Hematopoietic multipotent progenitor cell (in vitro differentiated cells): ENCODE measurements at regions not wholly inside any gene's neighbourhood (a gene's known extent, or its start where the extent isn't known, plus 50 kb on each side); places are given as distances from the start of the nearest gene placed in this dataset.

Experiments
- DNase-seq, 3 donors: peaks; one replicate each; pipeline ENCODE4 v3.0.0-alpha.2; 2011 to 2015; ENCODE audit warnings: low read depth in 2 of 3, low spot score in 2 of 3

DNA sequence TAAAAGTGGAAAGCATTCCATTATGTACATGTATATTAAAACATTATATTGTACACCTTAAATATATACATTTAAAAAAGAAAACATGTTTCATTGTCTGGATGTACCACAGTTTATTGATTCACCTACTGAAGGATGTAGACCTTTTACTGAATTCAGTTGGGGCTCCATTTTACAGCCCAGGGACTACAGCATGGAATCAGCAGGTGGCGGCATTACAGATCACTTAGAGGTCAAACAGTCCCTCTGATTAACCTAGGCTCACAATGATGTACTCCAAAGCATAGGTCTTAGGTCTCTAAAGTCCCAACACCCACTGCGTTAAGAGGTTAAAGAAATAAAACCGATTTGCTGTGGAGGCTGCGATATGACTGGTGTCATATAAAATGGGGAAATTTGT, 490.9 kb downstream of the SHISA9 start:
- no peak for DNase-seq

GRCh38 chr16:13393816-13394215, 492.4 kb downstream of the SHISA9 start:
- no peak for DNase-seq

DNA sequence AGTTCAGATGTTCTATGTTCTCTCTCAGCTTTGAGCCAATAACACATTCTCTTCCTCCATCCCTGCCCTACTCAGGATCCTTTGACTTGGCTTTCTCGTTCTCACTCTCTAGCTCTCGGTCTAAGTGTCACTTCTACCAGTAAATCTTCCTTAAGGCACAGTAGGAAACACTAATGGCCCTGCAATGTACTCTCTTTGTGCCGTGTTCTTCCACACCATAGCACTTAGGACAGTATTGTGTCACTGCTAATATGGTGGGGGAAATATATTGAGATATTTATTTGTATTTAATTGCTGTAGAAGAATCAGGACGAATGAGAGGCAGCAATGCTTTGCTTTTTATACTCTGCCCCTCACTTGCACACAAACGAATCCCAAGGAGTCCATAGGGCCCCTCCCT, 493.1 kb downstream of the SHISA9 start:
- DNase-seq, result no peak

DNA sequence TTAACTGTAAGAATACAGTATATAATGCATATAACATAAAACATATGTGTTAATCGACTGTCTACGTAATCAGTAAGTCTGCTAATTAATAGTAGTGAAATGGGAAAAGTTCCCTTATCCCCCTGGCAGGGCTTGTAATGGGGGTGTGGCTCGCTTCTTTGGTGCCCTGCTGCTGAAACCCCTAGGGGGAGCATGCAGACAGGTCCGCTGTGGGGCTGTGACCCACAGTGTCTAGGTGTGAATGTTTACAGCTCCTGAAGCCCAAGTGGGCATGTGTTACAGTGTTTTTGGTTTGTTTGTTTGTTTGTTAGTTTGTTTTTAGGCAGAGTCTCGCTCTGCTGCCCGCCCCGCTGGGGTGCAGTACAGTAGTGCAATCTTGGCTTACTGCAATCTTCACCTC, 495.7 kb downstream of the SHISA9 start:
- DNase-seq, result no peak

DNA sequence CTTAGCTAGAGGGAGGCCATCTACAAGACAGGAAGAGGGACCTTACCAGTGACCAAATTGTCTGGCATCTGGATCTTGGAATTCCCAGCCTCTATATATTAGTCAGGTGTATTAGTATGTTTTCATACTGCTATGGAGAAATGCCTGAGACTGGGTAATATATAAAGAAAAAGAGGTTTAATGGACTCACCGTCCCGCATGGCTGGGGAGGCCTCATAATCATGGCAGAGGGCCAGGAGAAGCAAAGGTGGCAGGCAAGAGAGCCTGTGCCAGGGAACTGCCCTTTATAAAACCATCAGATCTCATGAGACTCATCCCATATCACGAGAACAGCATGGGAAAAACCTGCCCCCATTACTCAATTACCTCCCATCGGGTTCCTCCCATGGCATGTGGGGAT, 500.2 kb downstream of the SHISA9 start:
- DNase-seq, result no peak

DNA sequence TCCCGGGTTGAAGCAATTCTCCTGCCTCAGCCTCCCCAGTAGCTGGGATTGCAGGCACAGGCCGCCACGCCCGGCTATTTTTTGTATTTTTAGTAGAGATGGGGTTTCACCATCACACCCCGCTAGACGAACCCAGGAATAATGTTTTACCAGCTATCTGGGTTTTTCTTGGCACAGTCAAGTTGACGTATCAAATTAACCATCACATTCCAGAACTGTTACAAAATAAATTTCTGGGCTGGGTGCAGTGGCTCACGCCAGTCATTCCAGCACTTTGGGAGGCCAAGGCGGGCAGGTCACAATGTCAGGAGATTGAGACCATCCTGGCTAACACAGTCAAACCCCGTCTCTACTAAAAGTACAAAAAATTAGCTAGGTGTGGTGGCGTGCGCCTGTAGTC, 501.2 kb downstream of the SHISA9 start:
- DNase-seq, result no peak

GRCh38 chr16:13403326-13403725, 501.9 kb downstream of the SHISA9 start:
- DNase-seq, result no peak

DNA sequence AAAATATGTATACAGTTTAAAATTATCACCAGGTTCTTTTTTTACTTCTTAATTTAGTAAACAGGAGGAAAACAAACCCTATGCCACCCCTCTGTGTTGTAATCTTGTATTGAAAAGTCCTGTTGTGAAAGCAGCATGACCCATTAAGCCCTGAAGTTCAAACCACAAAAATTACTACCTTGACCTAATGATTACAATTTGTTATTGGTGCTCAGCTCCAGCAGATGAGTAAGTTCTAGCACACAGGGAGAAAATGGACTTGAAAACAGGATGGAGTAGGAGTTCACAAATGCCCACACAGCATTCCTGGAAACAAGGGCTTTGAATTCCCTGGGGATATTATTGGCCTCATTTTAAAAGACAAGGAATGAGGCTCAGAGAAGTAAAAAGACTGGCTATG, 505.8 kb upstream of the ERCC4 start:
- DNase-seq, result no peak

DNA sequence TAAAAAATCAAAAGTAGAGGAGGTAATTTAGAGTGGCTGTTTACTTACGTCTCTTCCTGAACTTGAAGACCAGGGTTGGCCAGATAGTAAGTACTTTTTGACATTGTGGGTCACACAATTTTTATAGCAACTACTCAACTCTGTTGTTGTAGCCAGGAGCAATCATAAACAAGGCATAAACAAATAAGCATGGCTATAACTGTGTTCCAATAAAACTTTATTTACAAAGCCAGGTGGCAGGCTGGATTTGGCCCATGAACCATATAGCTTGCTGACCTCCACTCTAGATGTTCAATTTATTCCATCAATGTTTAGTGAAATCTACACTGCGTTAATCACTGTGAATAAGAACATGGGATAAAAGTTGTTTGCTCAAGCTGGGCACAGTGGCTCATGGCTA, 500.4 kb upstream of the ERCC4 start:
- DNase-seq, result no peak

DNA sequence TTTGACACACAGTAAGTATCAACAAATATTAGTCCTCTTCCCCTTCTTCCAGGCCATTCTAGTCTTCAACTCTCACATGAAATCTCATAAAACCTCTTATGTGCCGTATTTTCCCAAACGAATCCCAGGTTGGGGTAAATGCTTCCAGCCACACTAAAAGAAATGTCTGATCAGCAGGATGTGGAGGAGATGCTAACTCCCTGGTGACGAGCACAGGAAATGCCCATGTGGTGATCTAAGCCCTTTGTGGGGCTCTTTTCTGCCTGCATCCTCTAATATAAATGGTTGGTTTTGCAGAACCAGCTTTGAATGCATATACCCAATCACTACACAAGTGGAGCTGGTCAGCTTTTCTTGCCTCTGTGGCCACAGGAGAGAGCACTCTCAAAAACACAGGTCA, 498.2 kb upstream of the ERCC4 start:
- DNase-seq, result no peak

DNA sequence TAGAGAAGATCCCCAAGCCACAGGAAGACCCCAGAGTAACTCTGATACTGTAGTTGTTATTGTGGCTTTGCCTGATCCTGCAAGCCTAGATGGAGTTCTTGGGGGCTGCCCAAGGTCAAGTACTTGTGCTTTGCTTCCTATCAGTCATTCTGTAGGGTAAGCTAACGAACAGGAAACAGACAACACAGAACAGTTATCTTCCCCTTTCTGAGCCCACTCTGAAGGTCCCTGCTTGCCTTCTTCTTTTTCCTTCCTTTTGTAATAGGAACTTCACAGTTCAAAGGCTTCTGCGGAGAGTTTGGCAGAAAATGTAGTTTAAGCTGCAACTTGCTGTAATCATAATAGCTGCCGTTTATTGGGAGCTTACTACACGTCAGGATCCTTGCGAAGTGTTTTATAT, 494.1 kb upstream of the ERCC4 start:
- peak in 2 of 3 donors; percentile 45 to 80 for DNase-seq

DNA sequence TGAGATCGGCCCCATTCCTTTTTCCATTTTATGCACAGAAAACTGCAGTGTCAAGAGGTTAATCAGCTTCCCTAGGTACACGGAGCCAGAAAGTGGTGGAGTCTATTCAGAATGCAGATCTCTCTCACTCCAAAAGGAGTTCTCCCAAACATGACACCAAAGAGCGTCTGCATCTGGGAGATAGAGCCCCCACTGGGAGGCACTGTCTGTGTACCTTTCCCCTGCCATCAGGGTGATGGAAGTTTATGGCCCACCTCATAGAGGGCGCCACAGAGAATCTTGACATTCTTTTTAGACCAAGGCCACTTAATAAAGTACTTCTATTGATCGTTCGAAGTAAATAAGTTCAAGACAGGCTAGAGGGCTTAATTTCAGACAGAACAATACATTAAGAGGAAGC, 493.7 kb upstream of the ERCC4 start:
- DNase-seq, result peak in 2 of 3 donors; percentile 33 to 50

- no peak for DNase-seq
Observed at GRCh38 chr16:13426736-13427135, 493.2 kb upstream of the ERCC4 start.

- no peak for DNase-seq
Observed at GRCh38 chr16:13427943-13428342, 492.0 kb upstream of the ERCC4 start.

GRCh38 chr16:13429416-13429815, 490.5 kb upstream of the ERCC4 start:
- no peak for DNase-seq

DNA sequence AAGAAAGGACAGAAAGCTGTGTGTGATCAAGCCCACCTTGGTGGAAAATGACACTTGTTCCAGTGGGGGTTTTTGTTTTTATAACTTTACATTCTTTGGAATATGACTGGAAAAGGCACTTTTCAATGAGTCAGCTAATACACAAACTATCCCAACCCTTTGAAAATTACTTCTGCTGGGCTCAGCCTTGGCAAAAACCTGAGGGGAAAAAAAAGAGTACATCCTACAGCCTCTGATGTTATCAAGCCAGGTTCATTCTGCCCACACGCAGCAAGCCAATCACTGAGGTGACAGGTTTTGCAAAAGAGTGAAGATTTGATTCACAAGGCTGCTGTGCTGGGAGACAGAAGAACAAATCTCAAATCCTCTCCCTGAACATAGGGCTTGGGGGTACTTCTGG, 484.5 kb upstream of the ERCC4 start:
- no peak for DNase-seq

- no peak for DNase-seq
Observed at GRCh38 chr16:13435873-13436474, 484.0 kb upstream of the ERCC4 start.

- peak in 2 of 3 donors; percentile 41 to 57 for DNase-seq
Observed at GRCh38 chr16:13436641-13437412, 483.1 kb upstream of the ERCC4 start.

GRCh38 chr16:13437413-13437795, 482.6 kb upstream of the ERCC4 start:
- DNase-seq, result no peak

GRCh38 chr16:13438064-13438463, 481.9 kb upstream of the ERCC4 start:
- no peak for DNase-seq

DNA sequence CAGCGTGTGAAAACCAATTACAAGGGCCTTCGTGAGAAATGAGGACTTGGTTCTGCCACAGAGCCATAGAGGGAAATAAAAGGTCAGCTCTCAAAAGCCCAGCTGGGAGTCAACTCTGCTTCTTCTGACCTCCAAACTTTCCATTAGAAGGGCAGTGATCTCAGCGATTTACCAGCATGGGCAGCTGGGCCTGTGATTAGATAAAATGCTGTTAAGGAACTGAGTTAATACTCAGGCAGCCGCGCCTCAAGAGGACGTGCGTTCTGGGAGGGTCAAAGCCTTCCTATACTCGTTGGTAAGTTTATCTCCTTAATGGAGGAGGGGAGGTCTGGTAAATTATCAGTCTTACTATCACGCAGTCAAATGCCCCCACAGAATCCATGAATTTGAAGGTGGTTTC, 480.2 kb upstream of the ERCC4 start:
- no peak for DNase-seq

DNA sequence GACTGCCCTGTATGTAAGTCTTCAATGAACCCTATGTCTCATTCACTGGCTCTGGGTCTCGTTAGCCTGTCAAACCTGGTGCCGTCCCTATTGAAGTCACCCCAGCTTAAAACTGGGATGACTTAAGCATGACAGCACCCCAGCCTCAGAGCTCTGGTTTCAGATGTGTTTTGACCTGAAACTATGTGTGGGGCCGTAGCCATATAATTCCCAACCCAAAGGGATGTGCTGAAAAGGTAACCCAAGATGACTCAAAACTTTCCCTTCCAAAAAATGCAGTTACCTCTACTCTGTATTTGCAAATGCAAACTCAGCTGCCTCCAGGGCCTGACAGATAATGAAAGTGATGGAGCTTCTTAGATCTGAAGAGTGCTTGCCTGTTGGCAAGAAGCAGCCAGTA, 478.3 kb upstream of the ERCC4 start:
- DNase-seq, result no peak

- peak in 1 of 3 donors; percentile 48 for DNase-seq
Observed at GRCh38 chr16:13448346-13448745, 471.6 kb upstream of the ERCC4 start.
